ENCODE measurements at regions not wholly inside any gene's neighbourhood (a gene's known extent, or its start where the extent isn't known, plus 50 kb on each side); places are given as distances from the start of the nearest gene placed in this dataset.

- Histone ChIP-seq H3K27ac (ENCODE audit: low read length) (no peak overlapping the region), H3K9me3 (ENCODE audit: control insufficient read depth in 2 of 2, low read length in 2 of 2) (no peaks in the 10 kb centered on the region), H3K9ac (ENCODE audit: low read length in 2 of 2) (no peak overlapping the region), H3K27me3 (ENCODE audit: control insufficient read depth in 1 of 2, insufficient read depth in 2 of 2, low read length in 2 of 2) (no peaks in the 10 kb centered on the region), H3K36me3 (ENCODE audit: control insufficient read depth in 2 of 2, insufficient read depth in 2 of 2, low read length in 2 of 2) (peaks cover 8 to 20% of the 10 kb centered on the region in 2 donors), H3K4me1 (ENCODE audit: control insufficient read depth, insufficient read depth, low read length) (no peaks in the 10 kb centered on the region), H3K4me3 (ENCODE audit: low read length in 2 of 2) (no peak overlapping the region)
Observed at GRCh38 chr16:27684047-27684446, 134.1 kb downstream of the KATNIP start.

GRCh38 chr16:27685807-27686206 lies 135.9 kb downstream of the KATNIP start:
- H3K27ac ChIP-seq (ENCODE audit: low read length): no peak overlapping the region
- no peaks in the 10 kb centered on the region for H3K9me3 ChIP-seq (ENCODE audit: control insufficient read depth in 2 of 2, low read length in 2 of 2)
- H3K36me3 ChIP-seq (ENCODE audit: control insufficient read depth in 2 of 2, insufficient read depth in 2 of 2, low read length in 2 of 2): peaks cover 8 to 15% of the 10 kb centered on the region in 2 donors
- H3K4me1 ChIP-seq (ENCODE audit: control insufficient read depth, insufficient read depth, low read length): no peaks in the 10 kb centered on the region
- no peak overlapping the region for H3K9ac ChIP-seq (ENCODE audit: low read length in 2 of 2)
- H3K4me3 ChIP-seq (ENCODE audit: low read length in 2 of 2): no peak overlapping the region
- no peaks in the 10 kb centered on the region for H3K27me3 ChIP-seq (ENCODE audit: control insufficient read depth in 1 of 2, insufficient read depth in 2 of 2, low read length in 2 of 2)

GRCh38 chr16:27686926-27687325 lies 137.0 kb downstream of the KATNIP start:
- H3K9me3 ChIP-seq (ENCODE audit: control insufficient read depth in 2 of 2, low read length in 2 of 2): no peaks in the 10 kb centered on the region
- no peaks in the 10 kb centered on the region for H3K27me3 ChIP-seq (ENCODE audit: control insufficient read depth in 1 of 2, insufficient read depth in 2 of 2, low read length in 2 of 2)
- H3K27ac ChIP-seq (ENCODE audit: low read length): no peak overlapping the region
- H3K4me1 ChIP-seq (ENCODE audit: control insufficient read depth, insufficient read depth, low read length): no peaks in the 10 kb centered on the region
- no peak overlapping the region for H3K4me3 ChIP-seq (ENCODE audit: low read length in 2 of 2)
- peaks cover 0 to 9% of the 10 kb centered on the region in 2 donors for H3K36me3 ChIP-seq (ENCODE audit: control insufficient read depth in 2 of 2, insufficient read depth in 2 of 2, low read length in 2 of 2)
- H3K9ac ChIP-seq (ENCODE audit: low read length in 2 of 2): no peak overlapping the region

- Histone ChIP-seq H3K4me3 (ENCODE audit: low read length in 2 of 2) (no peak overlapping the region), H3K36me3 (ENCODE audit: control insufficient read depth in 2 of 2, insufficient read depth in 2 of 2, low read length in 2 of 2) (peaks cover 0 to 6% of the 10 kb centered on the region in 2 donors), H3K9me3 (ENCODE audit: control insufficient read depth in 2 of 2, low read length in 2 of 2) (no peaks in the 10 kb centered on the region), H3K9ac (ENCODE audit: low read length in 2 of 2) (no peak overlapping the region), H3K27ac (ENCODE audit: low read length) (no peak overlapping the region), H3K4me1 (ENCODE audit: control insufficient read depth, insufficient read depth, low read length) (no peaks in the 10 kb centered on the region), H3K27me3 (ENCODE audit: control insufficient read depth in 1 of 2, insufficient read depth in 2 of 2, low read length in 2 of 2) (no peaks in the 10 kb centered on the region)
Observed at GRCh38 chr16:27687605-27688004, 137.7 kb downstream of the KATNIP start.

GRCh38 chr16:27689711-27690110 lies 139.8 kb downstream of the KATNIP start:
- no peak overlapping the region for H3K9ac ChIP-seq (ENCODE audit: low read length in 2 of 2)

GRCh38 chr16:27690608-27691007 lies 140.7 kb downstream of the KATNIP start:
- no peaks in the 10 kb centered on the region for H3K27me3 ChIP-seq (ENCODE audit: control insufficient read depth in 1 of 2, insufficient read depth in 2 of 2, low read length in 2 of 2)
- H3K9me3 ChIP-seq (ENCODE audit: control insufficient read depth in 2 of 2, low read length in 2 of 2): no peaks in the 10 kb centered on the region
- no peak overlapping the region for H3K4me3 ChIP-seq (ENCODE audit: low read length in 2 of 2)
- H3K36me3 ChIP-seq (ENCODE audit: control insufficient read depth in 2 of 2, insufficient read depth in 2 of 2, low read length in 2 of 2): peaks cover 0 to 5% of the 10 kb centered on the region in 2 donors
- H3K27ac ChIP-seq (ENCODE audit: low read length): no peak overlapping the region
- H3K4me1 ChIP-seq (ENCODE audit: control insufficient read depth, insufficient read depth, low read length): no peaks in the 10 kb centered on the region
- H3K9ac ChIP-seq (ENCODE audit: low read length in 2 of 2): no peak overlapping the region

More at GRCh38 chr16:27689711-27690110, 139.8 kb downstream of the KATNIP start:
- H3K9me3 ChIP-seq (ENCODE audit: control insufficient read depth in 2 of 2, low read length in 2 of 2): no peaks in the 10 kb centered on the region
- H3K36me3 ChIP-seq (ENCODE audit: control insufficient read depth in 2 of 2, insufficient read depth in 2 of 2, low read length in 2 of 2): peaks cover 0 to 5% of the 10 kb centered on the region in 2 donors
- no peak overlapping the region for H3K4me3 ChIP-seq (ENCODE audit: low read length in 2 of 2)
- H3K27ac ChIP-seq (ENCODE audit: low read length): no peak overlapping the region
- H3K4me1 ChIP-seq (ENCODE audit: control insufficient read depth, insufficient read depth, low read length): no peaks in the 10 kb centered on the region
- no peaks in the 10 kb centered on the region for H3K27me3 ChIP-seq (ENCODE audit: control insufficient read depth in 1 of 2, insufficient read depth in 2 of 2, low read length in 2 of 2)

GRCh38 chr16:27691721-27692120 lies 141.8 kb downstream of the KATNIP start:
- no peaks in the 10 kb centered on the region for H3K9me3 ChIP-seq (ENCODE audit: control insufficient read depth in 2 of 2, low read length in 2 of 2)
- peaks cover 0 to 5% of the 10 kb centered on the region in 2 donors for H3K36me3 ChIP-seq (ENCODE audit: control insufficient read depth in 2 of 2, insufficient read depth in 2 of 2, low read length in 2 of 2)
- H3K27ac ChIP-seq (ENCODE audit: low read length): no peak overlapping the region
- no peak overlapping the region for H3K4me3 ChIP-seq (ENCODE audit: low read length in 2 of 2)
- no peaks in the 10 kb centered on the region for H3K4me1 ChIP-seq (ENCODE audit: control insufficient read depth, insufficient read depth, low read length)
- no peaks in the 10 kb centered on the region for H3K27me3 ChIP-seq (ENCODE audit: control insufficient read depth in 1 of 2, insufficient read depth in 2 of 2, low read length in 2 of 2)
- no peak overlapping the region for H3K9ac ChIP-seq (ENCODE audit: low read length in 2 of 2)

GRCh38 chr16:27692576-27692975 lies 142.6 kb downstream of the KATNIP start:
- Histone ChIP-seq H3K36me3 (ENCODE audit: control insufficient read depth in 2 of 2, insufficient read depth in 2 of 2, low read length in 2 of 2) (peaks cover 0 to 5% of the 10 kb centered on the region in 2 donors), H3K4me1 (ENCODE audit: control insufficient read depth, insufficient read depth, low read length) (no peaks in the 10 kb centered on the region), H3K27ac (ENCODE audit: low read length) (no peak overlapping the region), H3K27me3 (ENCODE audit: control insufficient read depth in 1 of 2, insufficient read depth in 2 of 2, low read length in 2 of 2) (no peaks in the 10 kb centered on the region), H3K9ac (ENCODE audit: low read length in 2 of 2) (no peak overlapping the region), H3K4me3 (ENCODE audit: low read length in 2 of 2) (no peak overlapping the region), H3K9me3 (ENCODE audit: control insufficient read depth in 2 of 2, low read length in 2 of 2) (no peaks in the 10 kb centered on the region)

GRCh38 chr16:27695161-27695560 lies 145.2 kb downstream of the KATNIP start:
- no peak overlapping the region for H3K27ac ChIP-seq (ENCODE audit: low read length)
- H3K27me3 ChIP-seq (ENCODE audit: control insufficient read depth in 1 of 2, insufficient read depth in 2 of 2, low read length in 2 of 2): no peaks in the 10 kb centered on the region
- H3K9me3 ChIP-seq (ENCODE audit: control insufficient read depth in 2 of 2, low read length in 2 of 2): no peaks in the 10 kb centered on the region

GRCh38 chr16:27698266-27698665 lies 148.3 kb downstream of the KATNIP start:
- H3K27ac ChIP-seq (ENCODE audit: low read length): no peak overlapping the region
- no peaks in the 10 kb centered on the region for H3K27me3 ChIP-seq (ENCODE audit: control insufficient read depth in 1 of 2, insufficient read depth in 2 of 2, low read length in 2 of 2)
- H3K9me3 ChIP-seq (ENCODE audit: control insufficient read depth in 2 of 2, low read length in 2 of 2): no peaks in the 10 kb centered on the region
- H3K4me3 ChIP-seq (ENCODE audit: low read length in 2 of 2): no peak overlapping the region
- no peaks in the 10 kb centered on the region for H3K4me1 ChIP-seq (ENCODE audit: control insufficient read depth, insufficient read depth, low read length)
- peaks cover 11 to 13% of the 10 kb centered on the region in 2 donors for H3K36me3 ChIP-seq (ENCODE audit: control insufficient read depth in 2 of 2, insufficient read depth in 2 of 2, low read length in 2 of 2)
- H3K9ac ChIP-seq (ENCODE audit: low read length in 2 of 2): no peak overlapping the region

More at GRCh38 chr16:27695161-27695560, 145.2 kb downstream of the KATNIP start:
- Histone ChIP-seq H3K4me1 (ENCODE audit: control insufficient read depth, insufficient read depth, low read length) (no peaks in the 10 kb centered on the region), H3K9ac (ENCODE audit: low read length in 2 of 2) (no peak overlapping the region), H3K36me3 (ENCODE audit: control insufficient read depth in 2 of 2, insufficient read depth in 2 of 2, low read length in 2 of 2) (peaks cover 11 to 17% of the 10 kb centered on the region in 2 donors), H3K4me3 (ENCODE audit: low read length in 2 of 2) (no peak overlapping the region)

- Histone ChIP-seq H3K27me3 (ENCODE audit: control insufficient read depth in 1 of 2, insufficient read depth in 2 of 2, low read length in 2 of 2) (no peaks in the 10 kb centered on the region), H3K4me3 (ENCODE audit: low read length in 2 of 2) (no peak overlapping the region), H3K27ac (ENCODE audit: low read length) (no peak overlapping the region), H3K9me3 (ENCODE audit: control insufficient read depth in 2 of 2, low read length in 2 of 2) (no peaks in the 10 kb centered on the region), H3K4me1 (ENCODE audit: control insufficient read depth, insufficient read depth, low read length) (no peaks in the 10 kb centered on the region), H3K36me3 (ENCODE audit: control insufficient read depth in 2 of 2, insufficient read depth in 2 of 2, low read length in 2 of 2) (peaks cover 13 to 15% of the 10 kb centered on the region in 2 donors), H3K9ac (ENCODE audit: low read length in 2 of 2) (no peak overlapping the region)
Observed at GRCh38 chr16:27698746-27699145, 148.8 kb downstream of the KATNIP start.
